Endothelial cell of umbilical vein (primary cell): ENCODE measurements at regions not wholly inside any gene's neighbourhood (a gene's known extent, or its start where the extent isn't known, plus 50 kb on each side); places are given as distances from the start of the nearest gene placed in this dataset.

Experiments
- BruUV-seq: library from RNA; stranded (reverse); fragments of 400-500 nt; replicated peaks from 2 replicates; lab custom pipeline; 2021; lab: Mats Ljungman, UMichigan
- CTCF ChIA-PET: fragments of 300-600, 350-600 bp; sonication (Branson Sonifier 250); formaldehyde crosslinking; loops from one replicate; lab custom pipeline; 2021; ENCODE audit warnings: antibody characterized with exemption, inconsistent platforms; lab: Charles Lee
- POLR2A ChIA-PET: fragments of 300-600, 350-600 bp; sonication (Branson Sonifier 250); formaldehyde crosslinking; loops from one replicate; lab custom pipeline; 2021; ENCODE audit warnings: antibody characterized with exemption, inconsistent platforms; lab: Charles Lee
- DNase-seq: peaks from one replicate; pipeline ENCODE4 v3.0.0-alpha.2; 2011; ENCODE audit warnings: low read depth, low spot score
- FAIRE-seq: peaks from 2 replicates; lab custom pipeline; 2011; peaks lifted over from hg19 to GRCh38; lab: Jason Lieb, UNC
- H2AFZ ChIP-seq: 2 replicates; pipeline ENCODE4 v1.6.0; 2012; ENCODE audit warnings: low read depth, low read length, control low read depth, inconsistent platforms
- H3K27ac ChIP-seq: 2 replicates; pipeline ENCODE4 v1.5.1; 2011; ENCODE audit warnings: low read depth, mild to moderate bottlenecking, control low read depth, low read length, moderate library complexity; ENCODE audit not compliant: insufficient read depth
- H3K27me3 ChIP-seq, 2 experiments: 2 replicates each; pipeline versions ENCODE4 v1.6.0 to v1.6.1; 2011; ENCODE audit warnings: low read length in 2 of 2, mixed read lengths in 1 of 2; ENCODE audit not compliant: control insufficient read depth in 2 of 2, insufficient read depth in 2 of 2
- H3K36me3 ChIP-seq, 2 experiments: 2 replicates in 1 of 2; 3 replicates in 1 of 2; pipeline ENCODE4 v1.5.1; 2011; ENCODE audit warnings: low read length in 2 of 2, mild to moderate bottlenecking in 1 of 2, moderate library complexity in 1 of 2; ENCODE audit not compliant: control insufficient read depth in 2 of 2, insufficient read depth in 2 of 2; ENCODE audit errors: extremely low read depth in 1 of 2
- H3K4me1 ChIP-seq: 3 replicates; pipeline ENCODE4 v1.5.1; 2011; ENCODE audit warnings: mild to moderate bottlenecking, low read length; ENCODE audit not compliant: control insufficient read depth, insufficient read depth; ENCODE audit errors: extremely low read depth
- H3K4me2 ChIP-seq: 2 replicates; pipeline ENCODE4 v1.6.1; 2011; ENCODE audit warnings: low read length, control low read depth, mixed read lengths; ENCODE audit not compliant: insufficient read depth
- H3K4me3 ChIP-seq, 3 experiments: fragments of 200-600 bp in 1 of 3; sonication (generic), shearing (Covaris generic) in 1 of 3; replicated peaks in 1 of 3; 2 replicates each; pipeline ENCODE4 v1.5.1; 2011 to 2016; ENCODE audit warnings: control low read depth in 3 of 3, low read length in 3 of 3, mild to moderate bottlenecking in 2 of 3, inconsistent platforms in 1 of 3, low read depth in 1 of 3, moderate library complexity in 1 of 3; ENCODE audit not compliant: insufficient read depth in 1 of 3
- H3K79me2 ChIP-seq: 2 replicates; pipeline ENCODE4 v1.6.0; 2012; ENCODE audit warnings: low read length, inconsistent platforms; ENCODE audit not compliant: control insufficient read depth, insufficient read depth
- H3K9ac ChIP-seq: replicated peaks from 2 replicates; pipeline ENCODE3; 2011; ENCODE audit warnings: low read length, control low read depth; ENCODE audit not compliant: insufficient read depth; ENCODE audit errors: extremely low read depth
- H3K9me1 ChIP-seq: replicated peaks from 3 replicates; pipeline ENCODE4 v1.6.0; 2011; ENCODE audit warnings: mild to moderate bottlenecking, low read length; ENCODE audit not compliant: control insufficient read depth, insufficient read depth; ENCODE audit errors: extremely low read depth
- H3K9me3 ChIP-seq: replicated peaks from 2 replicates; pipeline ENCODE4 v1.5.1; 2012; ENCODE audit warnings: low read length, inconsistent platforms; ENCODE audit not compliant: control insufficient read depth, insufficient read depth
- H4K20me1 ChIP-seq: replicated peaks from 2 replicates; pipeline ENCODE3; 2011; ENCODE audit warnings: mild to moderate bottlenecking, low read length; ENCODE audit not compliant: control insufficient read depth, insufficient read depth; ENCODE audit errors: extremely low read depth
- CTCF ChIP-seq, 2 donors: IDR thresholded peaks; 1 replicate in 1 of 2; 2 replicates in 1 of 2; pipeline ENCODE4 v1.5.1; 2011; ENCODE audit warnings: low read length in 2 of 2, mild to moderate bottlenecking in 2 of 2, moderate library complexity in 2 of 2, control low read depth in 1 of 2, inconsistent platforms in 1 of 2, low read depth in 1 of 2; ENCODE audit not compliant: insufficient read depth in 1 of 2; ENCODE audit errors: extremely low read depth in 1 of 2
- EZH2 ChIP-seq: IDR thresholded peaks from 2 replicates; pipeline ENCODE4 v1.6.1; 2012; ENCODE audit warnings: borderline replicate concordance, low read depth, mild to moderate bottlenecking, moderate library complexity, low read length, inconsistent platforms; ENCODE audit not compliant: severe bottlenecking
- FOS ChIP-seq: IDR thresholded peaks from 2 replicates; pipeline ENCODE4 v1.6.1; 2011; ENCODE audit warnings: mild to moderate bottlenecking, low read length, moderate library complexity, borderline replicate concordance; ENCODE audit not compliant: insufficient read depth
- GATA2 ChIP-seq: IDR thresholded peaks from 2 replicates; pipeline ENCODE4 v1.7.0; 2011; ENCODE audit warnings: low read depth, mild to moderate bottlenecking, moderate library complexity, mixed read lengths, low read length; ENCODE audit not compliant: insufficient read length, insufficient read depth
- JUN ChIP-seq: IDR thresholded peaks from 2 replicates; pipeline ENCODE4 v1.6.1; 2011; ENCODE audit warnings: borderline replicate concordance, low read depth; ENCODE audit not compliant: insufficient read length, insufficient read depth
- MYC ChIP-seq: IDR thresholded peaks from one replicate; pipeline ENCODE4 v1.6.1; 2011; ENCODE audit warnings: mild to moderate bottlenecking, low read depth, low read length
- POLR2A ChIP-seq: IDR thresholded peaks from 2 replicates; pipeline ENCODE4 v1.6.1; 2012; ENCODE audit warnings: low read depth, mild to moderate bottlenecking, control low read depth, low read length
- POLR2AphosphoS5 ChIP-seq: IDR thresholded peaks from 2 replicates; pipeline ENCODE4 v1.6.1; 2012; ENCODE audit warnings: low read depth, mild to moderate bottlenecking, control low read depth, low read length, moderate library complexity; ENCODE audit not compliant: insufficient read depth
- dilution Hi-C: fragments of 300-500 bp; cut with MboI; formaldehyde crosslinking; loops from one replicate; pipeline ENCODE4 v1.15.0; 2019; ENCODE audit warnings: low sequenced_read_pairs; ENCODE audit not compliant: extremely low pct_ligation_motif_present
- intact Hi-C: fragments of 100-400 bp; cut with micrococcal nuclease; formaldehyde crosslinking; loops from one replicate; pipeline ENCODE4 v1.10.0; 2022
- TF ChIP-seq, protein P1 (sequence below): IDR thresholded peaks from 2 replicates; pipeline ENCODE4 v1.6.1; 2011; ENCODE audit not compliant: insufficient read depth, insufficient read length

- Histone ChIP-seq H3K9me1 (no peaks in the 10 kb centered on the region), H3K79me2 (no peaks in the 10 kb centered on the region), H3K4me2 (no peak overlapping the region), H4K20me1 (no peaks in the 10 kb centered on the region), H3K36me3 (no peaks in the 10 kb centered on the region), H3K27ac (no peak overlapping the region), H3K9ac (no peak overlapping the region), H3K27me3 (no peaks in the 10 kb centered on the region), H3K9me3 (no peaks in the 10 kb centered on the region), H3K4me3 (no peak overlapping the region), H2AFZ (no peak overlapping the region), H3K4me1 (no peaks in the 10 kb centered on the region)
- no TSS peak for BruUV-seq
- intact Hi-C loops (no loop called here), dilution Hi-C loops (no loop called here)
- FAIRE-seq, result no peak
- DNase-seq, result no peak
- ChIA-PET CTCF (interaction anchor here (0.7 kb wide), 1 partner anchor 13 kb away, joined by 3 read pairs; no protein-coding TSS in a partner anchor), POLR2A (no interaction called here)
- TF ChIP-seq CTCF (IDR thresholded peaks at IDR 0.05; ENCODE audit: extremely low read depth in 1 of 2, insufficient read depth in 1 of 2, low read depth in 1 of 2, low read length in 2 of 2) (no peak), JUN (no peak), EZH2 (no peak), FOS (no peak), POLR2A (no peak), POLR2AphosphoS5 (no peak), MYC (no peak), GATA2 (no peak)
- TF ChIP-seq, protein P1, sequence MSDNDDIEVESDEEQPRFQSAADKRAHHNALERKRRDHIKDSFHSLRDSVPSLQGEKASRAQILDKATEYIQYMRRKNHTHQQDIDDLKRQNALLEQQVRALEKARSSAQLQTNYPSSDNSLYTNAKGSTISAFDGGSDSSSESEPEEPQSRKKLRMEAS, result no peak
Measured at GRCh38 chr2:19611491-19612332, 253.3 kb upstream of the OSR1 start.
